ENCODE measurements at regions not wholly inside any gene's neighbourhood (a gene's known extent, or its start where the extent isn't known, plus 50 kb on each side); places are given as distances from the start of the nearest gene placed in this dataset.

GRCh38 chr5:60014331-60014730 is 120.8 kb upstream of the PDE4D start:
- TF ChIP-seq CTCF (IDR thresholded peaks at IDR 0.05) (no peak), EP300 (IDR thresholded peaks at IDR 0.05) (no peak), POLR2A (IDR thresholded peaks at IDR 0.05) (no peak)
- WGBS, 3 donors = 61 to 69% (median 68%) methylated on average over 2 of the region's 2 CpGs

GRCh38 chr5:60010853-60011252 is 117.3 kb upstream of the PDE4D start:
- Histone ChIP-seq H3K27me3 (no peaks in the 10 kb centered on the region), H3K36me3 (no peaks in the 10 kb centered on the region), H3K27ac (no peak overlapping the region), H3K4me1 (ENCODE audit: insufficient read depth) (no peaks in the 10 kb centered on the region), H3K4me3 (no peak overlapping the region), H3K9me3 (no peaks in the 10 kb centered on the region)
- TF ChIP-seq CTCF (IDR thresholded peaks at IDR 0.05) (no peak), POLR2A (IDR thresholded peaks at IDR 0.05) (no peak)
- intact Hi-C loops (cut with DNase I) = no loop called here
- no peak for DNase-seq

More at GRCh38 chr5:60014331-60014730, 120.8 kb upstream of the PDE4D start:
- Histone ChIP-seq H3K36me3 (no peaks in the 10 kb centered on the region), H3K27ac (no peak overlapping the region), H3K4me1 (ENCODE audit: insufficient read depth) (no peaks in the 10 kb centered on the region), H3K27me3 (no peaks in the 10 kb centered on the region), H3K4me3 (no peak overlapping the region), H3K9me3 (no peaks in the 10 kb centered on the region)
- DNase-seq = no peak
- intact Hi-C loops (cut with DNase I) = no loop called here

GRCh38 chr5:60010328-60010727 is 116.8 kb upstream of the PDE4D start:
- no peaks in the 10 kb centered on the region for H3K9me3 ChIP-seq
- intact Hi-C loops (cut with DNase I) = no loop called here
- 66 to 82% (median 70%) methylated on average over 1 of the region's 1 CpG for WGBS, 3 donors
- no peak overlapping the region for H3K4me3 ChIP-seq
- H3K27me3 ChIP-seq = no peaks in the 10 kb centered on the region
- no peak for TF ChIP-seq POLR2A (IDR thresholded peaks at IDR 0.05)
- TF ChIP-seq CTCF (IDR thresholded peaks at IDR 0.05) = no peak
- TF ChIP-seq EP300 (IDR thresholded peaks at IDR 0.05) = no peak
- no peaks in the 10 kb centered on the region for H3K36me3 ChIP-seq
- DNase-seq = no peak
- no peak overlapping the region for H3K27ac ChIP-seq
- H3K4me1 ChIP-seq (ENCODE audit: insufficient read depth) = no peaks in the 10 kb centered on the region

- no peaks in the 10 kb centered on the region for H3K36me3 ChIP-seq
- no peaks in the 10 kb centered on the region for H3K4me1 ChIP-seq (ENCODE audit: insufficient read depth)
- H3K4me3 ChIP-seq = no peak overlapping the region
- 86 to 91% (median 87%) methylated on average over 2 of the region's 2 CpGs for WGBS, 3 donors
- H3K27ac ChIP-seq = no peak overlapping the region
- TF ChIP-seq POLR2A (IDR thresholded peaks at IDR 0.05) (no peak), EP300 (IDR thresholded peaks at IDR 0.05) (no peak), CTCF (IDR thresholded peaks at IDR 0.05) (no peak)
- no peak for DNase-seq
- intact Hi-C loops (cut with DNase I) = no loop called here
- H3K27me3 ChIP-seq = no peaks in the 10 kb centered on the region
- H3K9me3 ChIP-seq = no peaks in the 10 kb centered on the region
Observed at GRCh38 chr5:60007729-60008128, 114.2 kb upstream of the PDE4D start.

GRCh38 chr5:59999056-59999455 is 105.5 kb upstream of the PDE4D start:
- Histone ChIP-seq H3K36me3 (no peaks in the 10 kb centered on the region), H3K27me3 (no peaks in the 10 kb centered on the region), H3K9me3 (no peaks in the 10 kb centered on the region), H3K4me1 (ENCODE audit: insufficient read depth) (no peaks in the 10 kb centered on the region), H3K27ac (no peak overlapping the region), H3K4me3 (no peak overlapping the region)
- DNase-seq = no peak
- intact Hi-C loops (cut with DNase I) = no loop called here
- WGBS, 3 donors = 30 to 34% (median 33%) methylated on average over 2 of the region's 2 CpGs
- no peak for TF ChIP-seq CTCF (IDR thresholded peaks at IDR 0.05)
- no peak for TF ChIP-seq POLR2A (IDR thresholded peaks at IDR 0.05)
- TF ChIP-seq EP300 (IDR thresholded peaks at IDR 0.05) = no peak
